ENCODE measurements at regions not wholly inside any gene's neighbourhood (a gene's known extent, or its start where the extent isn't known, plus 50 kb on each side); places are given as distances from the start of the nearest gene placed in this dataset.
A peak's percentile ranks its signal among the peaks of the same experiment; 100 is the strongest.

DNA sequence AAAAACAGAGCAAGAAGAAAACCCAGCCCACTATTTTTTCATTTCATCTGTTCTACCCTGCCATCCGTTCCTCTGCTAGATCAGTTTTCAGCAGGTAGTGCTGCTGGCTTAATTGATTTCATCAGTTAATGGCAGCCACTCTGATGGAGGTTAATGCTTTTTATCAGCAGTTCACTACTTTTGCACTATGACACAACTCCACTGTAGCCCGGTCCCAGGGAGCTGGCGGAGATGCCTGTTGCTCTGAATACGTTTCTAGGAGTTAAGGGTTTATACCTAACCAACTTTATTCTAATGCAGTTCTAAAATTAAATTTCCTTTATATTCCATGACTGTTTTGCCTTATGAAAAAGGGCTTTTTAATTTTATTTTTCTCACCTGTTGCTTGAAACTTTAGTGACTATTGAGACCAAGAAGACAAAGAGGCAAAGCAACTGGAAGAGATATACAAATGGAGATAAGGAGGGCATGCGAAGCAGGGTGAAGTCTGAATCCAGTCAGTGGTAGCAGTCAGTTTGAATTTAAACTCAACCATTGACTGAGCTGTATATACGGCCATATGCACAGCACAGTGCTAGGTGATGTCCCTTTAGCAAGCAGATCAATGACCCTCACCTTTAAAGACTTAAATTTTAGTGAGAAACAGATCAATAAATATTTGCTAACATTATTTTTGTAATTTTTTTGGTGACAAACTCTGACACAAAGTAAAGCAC lies 477.9 kb downstream of the LMO4 start:
- TF ChIP-seq, protein P1, sequence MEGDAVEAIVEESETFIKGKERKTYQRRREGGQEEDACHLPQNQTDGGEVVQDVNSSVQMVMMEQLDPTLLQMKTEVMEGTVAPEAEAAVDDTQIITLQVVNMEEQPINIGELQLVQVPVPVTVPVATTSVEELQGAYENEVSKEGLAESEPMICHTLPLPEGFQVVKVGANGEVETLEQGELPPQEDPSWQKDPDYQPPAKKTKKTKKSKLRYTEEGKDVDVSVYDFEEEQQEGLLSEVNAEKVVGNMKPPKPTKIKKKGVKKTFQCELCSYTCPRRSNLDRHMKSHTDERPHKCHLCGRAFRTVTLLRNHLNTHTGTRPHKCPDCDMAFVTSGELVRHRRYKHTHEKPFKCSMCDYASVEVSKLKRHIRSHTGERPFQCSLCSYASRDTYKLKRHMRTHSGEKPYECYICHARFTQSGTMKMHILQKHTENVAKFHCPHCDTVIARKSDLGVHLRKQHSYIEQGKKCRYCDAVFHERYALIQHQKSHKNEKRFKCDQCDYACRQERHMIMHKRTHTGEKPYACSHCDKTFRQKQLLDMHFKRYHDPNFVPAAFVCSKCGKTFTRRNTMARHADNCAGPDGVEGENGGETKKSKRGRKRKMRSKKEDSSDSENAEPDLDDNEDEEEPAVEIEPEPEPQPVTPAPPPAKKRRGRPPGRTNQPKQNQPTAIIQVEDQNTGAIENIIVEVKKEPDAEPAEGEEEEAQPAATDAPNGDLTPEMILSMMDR (IDR thresholded peaks at IDR 0.05; ENCODE audit: control extremely low read depth, extremely low read depth, low read depth, missing control alignments): no peak
- CTCF ChIA-PET: no interaction called here
- DNase-seq (ENCODE audit: extremely low spot score): no peak
- POLR2A ChIA-PET: no interaction called here

- POLR2A ChIA-PET: no interaction called here
- no peak for DNase-seq (ENCODE audit: extremely low spot score)
- CTCF ChIA-PET: interaction anchor here (1.0 to 1.3 kb wide), 3 partner anchors 11 to 17 kb away, joined by 3 read pairs; no protein-coding TSS in a partner anchor
- TF ChIP-seq, protein P1 (IDR thresholded peaks at IDR 0.05; ENCODE audit: control extremely low read depth, extremely low read depth, low read depth, missing control alignments): no peak
These were observed 481.5 kb downstream of the LMO4 start for GRCh38 chr1:87810166-87810565.

DNA sequence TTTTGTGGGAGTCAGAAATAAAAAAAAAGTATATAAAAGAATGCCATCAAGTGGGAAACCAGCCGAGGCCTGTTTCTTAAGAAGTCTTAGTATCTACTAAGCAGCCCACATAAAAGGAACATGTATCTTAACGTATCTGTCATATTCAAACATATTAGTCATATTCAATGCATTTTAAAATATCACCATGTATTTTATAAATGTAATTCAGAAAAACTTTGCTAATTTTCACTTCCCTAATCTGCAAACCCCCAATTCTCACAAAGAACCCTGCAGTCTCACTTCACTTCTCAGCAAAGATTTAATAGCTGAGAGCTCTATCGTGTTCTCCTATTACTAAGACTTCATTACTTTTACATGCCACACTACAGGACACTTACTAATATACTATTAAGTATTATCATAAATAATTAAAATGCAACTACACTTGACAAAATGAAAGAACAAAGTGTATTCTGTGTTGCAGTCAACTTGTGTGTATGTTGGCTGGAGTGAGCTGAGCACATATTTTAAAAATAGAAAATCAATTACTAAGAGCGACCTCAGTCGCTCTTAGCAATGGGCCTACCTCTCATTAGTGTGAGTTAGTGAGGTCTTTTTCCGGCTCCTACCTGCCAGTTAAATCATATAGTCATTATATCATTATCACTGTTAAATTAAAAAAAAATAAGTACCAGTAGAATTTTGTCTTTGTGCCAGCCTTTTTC lies 484.3 kb downstream of the LMO4 start:
- ChIA-PET CTCF (interaction anchor here (1.0 to 1.6 kb wide), 3 partner anchors 9 to 12 kb away, joined by 3 to 6 read pairs (median 5); no protein-coding TSS in a partner anchor), POLR2A (interaction anchor here (0.5 kb wide), 1 partner anchor 113 kb away, joined by 3 read pairs; no protein-coding TSS in a partner anchor)
- DNase-seq (ENCODE audit: extremely low spot score): peak; percentile 35
- TF ChIP-seq, protein P1 (IDR thresholded peaks at IDR 0.05; ENCODE audit: control extremely low read depth, extremely low read depth, low read depth, missing control alignments): no peak

DNA sequence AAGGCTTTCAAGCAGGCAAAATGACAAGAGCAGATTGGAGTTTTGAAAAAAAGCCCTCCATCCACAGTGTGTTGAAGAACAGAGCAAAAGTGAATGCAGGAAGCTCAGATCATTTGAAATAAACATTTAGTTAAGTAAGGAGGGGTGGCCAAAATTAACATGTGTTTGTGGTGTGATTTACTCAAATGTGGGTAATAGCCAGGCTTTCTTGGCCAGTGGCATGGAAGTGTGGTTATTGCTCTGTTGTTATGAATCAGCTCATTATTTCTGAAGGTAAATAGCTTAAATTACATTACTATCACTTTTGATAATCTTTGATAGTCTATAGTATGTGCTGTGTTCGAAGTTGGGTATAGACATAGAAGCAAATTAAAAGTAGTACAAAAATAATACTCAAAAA lies 485.9 kb downstream of the LMO4 start:
- TF ChIP-seq, protein P1 (IDR thresholded peaks at IDR 0.05; ENCODE audit: control extremely low read depth, extremely low read depth, low read depth, missing control alignments): no peak
- ChIA-PET CTCF (interaction anchor here (0.9 kb wide), 1 partner anchor 21 kb away, joined by 3 read pairs; no protein-coding TSS in a partner anchor), POLR2A (no interaction called here)
- DNase-seq (ENCODE audit: extremely low spot score): no peak

GRCh38 chr1:87816646-87817045 lies 488.0 kb downstream of the LMO4 start:
- TF ChIP-seq, protein P1 (IDR thresholded peaks at IDR 0.05; ENCODE audit: control extremely low read depth, extremely low read depth, low read depth, missing control alignments): no peak
- no peak for DNase-seq (ENCODE audit: extremely low spot score)
- CTCF ChIA-PET: no interaction called here
- POLR2A ChIA-PET: no interaction called here

GRCh38 chr1:87820668-87821334 lies 492.1 kb downstream of the LMO4 start:
- DNase-seq (ENCODE audit: extremely low spot score): no peak
- CTCF ChIA-PET: interaction anchor here (1.0 to 2.2 kb wide), 3 partner anchors 8 to 494 kb away, joined by 3 to 6 read pairs (median 3); no protein-coding TSS in a partner anchor
- POLR2A ChIA-PET: no interaction called here
- TF ChIP-seq, protein P1 (IDR thresholded peaks at IDR 0.05; ENCODE audit: control extremely low read depth, extremely low read depth, low read depth, missing control alignments): no peak

Measured in GM10248 (cell line).